Stimulated activated naive CD8-positive, alpha-beta T cell treated with anti-CD3 and anti-CD28 coated beads, Interleukin-15, Interleukin-2, amounts not matched to agents 100 ng/mL and 50 ng/mL, for 24 hours (primary cell): ENCODE measurements at regions not wholly inside any gene's neighbourhood (a gene's known extent, or its start where the extent isn't known, plus 50 kb on each side); places are given as distances from the start of the nearest gene placed in this dataset.
A peak's percentile ranks its signal among the peaks of the same experiment; 100 is the strongest.
"Not testable (repeated sequence)": the region's sequence is repeated elsewhere in the genome, so short reads cannot be mapped to it uniquely, and the experiment has no call there.

ENCODE experiments used
- H3K27ac Mint-ChIP-seq: one replicate; pipeline ENCODE4 v1.8.0; 2021; ENCODE audit warnings: mild to moderate bottlenecking, mixed read lengths
- H3K27me3 Mint-ChIP-seq: one replicate; pipeline ENCODE4 v1.8.0; 2021; ENCODE audit warnings: mixed read lengths
- H3K36me3 Mint-ChIP-seq: one replicate; pipeline ENCODE4 v1.8.0; 2021; ENCODE audit warnings: low read depth, mixed read lengths
- H3K4me1 Mint-ChIP-seq: one replicate; pipeline ENCODE4 v1.8.0; 2021; ENCODE audit warnings: low read depth, mixed read lengths
- H3K4me3 Mint-ChIP-seq: one replicate; pipeline ENCODE4 v1.8.0; 2021; ENCODE audit warnings: mild to moderate bottlenecking, mixed read lengths
- H3K9me3 Mint-ChIP-seq: one replicate; pipeline ENCODE4 v1.8.0; 2021; ENCODE audit warnings: mixed read lengths

DNA sequence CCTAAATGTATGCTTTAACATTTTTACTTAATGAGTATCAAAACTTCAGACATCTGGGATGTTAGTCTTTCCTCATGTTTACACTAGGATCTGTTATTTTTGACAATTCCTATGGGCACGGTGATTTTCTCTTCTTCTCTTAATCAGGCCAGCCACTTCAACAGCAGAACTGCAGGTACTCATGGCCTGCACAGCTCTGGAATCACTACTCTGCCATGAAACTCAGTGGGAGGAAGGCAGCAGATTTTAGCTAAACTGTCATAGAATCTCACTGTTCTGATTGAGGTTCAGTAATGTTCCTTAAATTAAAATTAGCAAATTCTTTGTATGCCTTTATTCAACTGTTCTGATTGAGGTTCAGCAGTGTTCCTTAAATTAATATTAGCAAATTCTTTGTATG lies 1083.0 kb downstream of the SLITRK5 start:
- Mint-ChIP-seq H3K27me3 (no peaks in the 10 kb centered on the region), H3K36me3 (no peaks in the 10 kb centered on the region), H3K4me3 (no peak overlapping the region), H3K27ac (peak overlapping the region; percentile 29), H3K9me3 (peaks cover 6% of the 10 kb centered on the region), H3K4me1 (no peaks in the 10 kb centered on the region)

DNA sequence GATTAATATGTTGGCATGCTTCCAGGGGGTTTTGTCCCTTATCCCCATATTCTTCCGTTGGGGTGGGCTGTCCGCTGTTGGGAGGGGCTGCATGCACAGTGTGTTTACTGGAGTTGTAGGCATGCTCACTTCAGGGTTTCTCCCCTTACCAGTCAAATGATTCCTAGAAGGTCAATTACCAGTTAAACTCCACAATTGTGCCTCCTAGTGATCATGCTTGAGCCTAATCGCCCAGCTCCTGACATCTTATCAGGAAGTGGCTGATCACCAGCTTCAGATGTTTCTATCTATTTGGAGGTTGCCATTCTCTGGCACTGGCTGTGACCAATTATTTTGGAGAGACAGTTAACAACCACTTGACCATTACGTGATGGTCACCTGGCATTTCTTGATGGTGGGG lies 1090.0 kb downstream of the SLITRK5 start:
- H3K27ac Mint-ChIP-seq = no peak overlapping the region
- H3K9me3 Mint-ChIP-seq = peaks cover 3% of the 10 kb centered on the region
- no peaks in the 10 kb centered on the region for H3K36me3 Mint-ChIP-seq
- H3K4me1 Mint-ChIP-seq = no peaks in the 10 kb centered on the region
- no peaks in the 10 kb centered on the region for H3K27me3 Mint-ChIP-seq
- no peak overlapping the region for H3K4me3 Mint-ChIP-seq

DNA sequence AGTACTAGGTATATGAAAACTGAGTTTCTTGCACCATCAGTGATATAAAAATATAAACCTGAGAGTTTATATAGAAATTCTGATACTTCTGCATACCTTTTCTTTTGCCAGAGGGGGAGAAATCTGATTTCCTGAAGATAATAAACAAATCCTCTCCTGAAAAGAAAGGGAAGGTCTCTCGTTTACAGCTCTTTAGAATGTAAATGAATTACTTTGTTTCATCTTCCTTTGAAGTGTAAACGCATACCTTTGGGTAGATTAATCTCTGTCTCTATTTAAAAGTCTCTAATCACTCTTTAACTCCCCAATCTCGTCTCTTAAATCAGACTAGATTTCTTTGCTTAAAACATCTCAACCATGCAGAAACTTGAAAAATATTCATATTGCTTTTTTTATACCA lies 1092.9 kb downstream of the SLITRK5 start:
- Mint-ChIP-seq H3K9me3 (no peaks in the 10 kb centered on the region), H3K36me3 (no peaks in the 10 kb centered on the region), H3K27ac (no peak overlapping the region), H3K4me1 (no peaks in the 10 kb centered on the region), H3K27me3 (no peaks in the 10 kb centered on the region), H3K4me3 (no peak overlapping the region)

DNA sequence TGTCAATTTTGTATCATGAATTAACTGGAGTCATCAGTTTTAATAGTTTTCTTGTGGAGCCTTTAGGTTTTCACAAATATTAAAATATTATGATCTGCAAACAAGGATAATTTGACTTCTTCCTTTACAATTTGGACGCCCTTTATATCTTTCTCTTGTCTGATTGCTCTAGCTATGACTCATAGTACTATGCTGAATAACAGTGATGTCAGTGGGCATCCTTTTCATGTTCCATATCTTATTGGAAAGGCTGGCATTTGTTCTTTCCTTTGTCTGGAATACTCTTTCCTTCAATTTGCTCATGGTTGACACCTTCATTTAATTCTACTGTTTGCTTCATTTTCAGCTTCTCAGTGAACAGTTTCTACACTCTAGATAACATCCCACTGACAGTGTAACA lies 1129.3 kb downstream of the SLITRK5 start:
- peaks cover 4% of the 10 kb centered on the region for H3K9me3 Mint-ChIP-seq
- no peaks in the 10 kb centered on the region for H3K4me1 Mint-ChIP-seq
- no peaks in the 10 kb centered on the region for H3K36me3 Mint-ChIP-seq
- H3K27ac Mint-ChIP-seq = no peak overlapping the region
- H3K27me3 Mint-ChIP-seq = no peaks in the 10 kb centered on the region
- H3K4me3 Mint-ChIP-seq = no peak overlapping the region

DNA sequence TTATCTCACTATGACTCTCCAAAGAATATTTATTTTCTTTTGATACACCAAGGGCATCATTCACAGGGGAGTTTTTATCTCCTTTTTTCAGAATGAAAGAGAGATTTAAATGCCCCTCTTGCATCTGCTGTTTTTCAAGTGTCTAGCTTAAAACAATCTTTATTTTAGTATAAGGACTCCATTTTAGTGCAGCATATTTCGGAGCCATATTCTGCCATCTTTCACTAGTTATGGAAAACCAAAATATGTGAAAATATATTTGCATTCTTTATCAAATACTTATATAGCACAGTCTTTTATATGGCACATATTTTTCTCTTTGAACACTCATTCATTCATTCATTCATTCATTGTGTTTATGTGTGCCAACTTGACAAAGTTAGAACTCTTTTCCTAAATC lies 1130.2 kb downstream of the SLITRK5 start:
- H3K4me3 Mint-ChIP-seq = no peak overlapping the region
- no peaks in the 10 kb centered on the region for H3K4me1 Mint-ChIP-seq
- H3K9me3 Mint-ChIP-seq = peaks cover 4% of the 10 kb centered on the region
- H3K27me3 Mint-ChIP-seq = no peaks in the 10 kb centered on the region
- H3K27ac Mint-ChIP-seq = no peak overlapping the region
- no peaks in the 10 kb centered on the region for H3K36me3 Mint-ChIP-seq

DNA sequence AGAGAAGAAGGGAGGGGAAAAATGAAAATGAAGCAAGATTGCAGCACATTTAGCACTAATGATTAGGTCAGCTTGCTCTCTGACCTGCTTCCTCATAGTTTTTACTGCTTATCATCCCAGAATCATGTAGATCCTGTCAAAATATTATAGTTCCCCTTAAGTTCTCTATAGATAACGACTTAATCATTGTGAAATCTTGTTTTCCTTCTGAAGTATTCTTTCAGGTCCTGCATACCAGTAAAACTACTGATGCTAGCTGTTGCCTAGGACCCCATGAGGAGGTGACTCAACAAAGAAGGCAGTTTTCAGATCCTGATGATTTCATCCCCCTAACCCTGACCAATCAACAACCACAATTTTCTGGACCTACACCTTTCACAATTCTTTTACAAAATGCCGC lies 1131.7 kb downstream of the SLITRK5 start:
- Mint-ChIP-seq H3K27me3 (no peaks in the 10 kb centered on the region), H3K36me3 (no peaks in the 10 kb centered on the region)

DNA sequence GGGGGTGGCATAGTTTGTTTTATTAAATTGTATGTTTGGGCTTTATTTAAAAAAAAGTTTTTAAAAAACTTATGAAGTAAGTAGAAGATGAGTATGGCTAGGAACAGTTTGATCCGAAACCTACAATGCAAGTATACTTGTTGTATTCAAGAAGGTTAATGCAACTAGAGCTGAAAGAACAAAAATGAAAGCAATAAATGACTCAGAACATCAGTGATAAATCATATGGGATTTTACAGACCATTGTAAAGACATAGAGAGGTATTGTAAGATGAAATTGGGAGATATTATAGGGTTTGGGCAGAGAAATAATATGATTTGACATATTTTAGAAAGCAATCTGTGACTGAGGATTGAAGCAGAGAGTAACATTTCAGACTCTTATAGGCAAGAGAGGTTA lies 1135.3 kb downstream of the SLITRK5 start:
- no peak overlapping the region for H3K27ac Mint-ChIP-seq

More for the DNA sequence above, 1131.7 kb downstream of the SLITRK5 start:
- no peaks in the 10 kb centered on the region for H3K4me1 Mint-ChIP-seq
- peaks cover 9% of the 10 kb centered on the region for H3K9me3 Mint-ChIP-seq
- no peak overlapping the region for H3K4me3 Mint-ChIP-seq
- no peak overlapping the region for H3K27ac Mint-ChIP-seq

DNA sequence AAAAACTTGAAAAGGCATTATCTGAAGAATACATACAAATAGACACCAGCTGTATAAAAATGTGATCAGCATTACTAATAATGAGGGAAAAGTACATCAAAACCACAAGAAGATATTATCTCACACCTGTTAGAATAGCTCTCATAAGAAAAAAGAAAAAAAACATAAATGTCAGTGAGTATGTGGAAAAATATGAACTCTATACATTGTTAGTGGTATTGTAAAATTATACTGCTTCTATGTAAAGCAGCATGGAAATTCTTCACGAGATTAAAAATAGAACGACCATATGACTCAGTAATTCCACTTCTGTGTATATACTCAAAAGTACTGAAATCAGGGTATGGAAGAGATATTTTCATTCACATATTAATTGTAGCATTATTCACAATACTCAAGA lies 1146.4 kb downstream of the SLITRK5 start:
- H3K27me3 Mint-ChIP-seq = no peaks in the 10 kb centered on the region
- no peaks in the 10 kb centered on the region for H3K36me3 Mint-ChIP-seq
- peaks cover 10% of the 10 kb centered on the region for H3K9me3 Mint-ChIP-seq
- H3K4me1 Mint-ChIP-seq = no peaks in the 10 kb centered on the region
- no peak overlapping the region for H3K27ac Mint-ChIP-seq
- no peak overlapping the region for H3K4me3 Mint-ChIP-seq

More for the DNA sequence above, 1135.3 kb downstream of the SLITRK5 start:
- Mint-ChIP-seq H3K27me3 (no peaks in the 10 kb centered on the region), H3K9me3 (peaks cover 7% of the 10 kb centered on the region), H3K4me3 (no peak overlapping the region), H3K36me3 (no peaks in the 10 kb centered on the region), H3K4me1 (no peaks in the 10 kb centered on the region)

DNA sequence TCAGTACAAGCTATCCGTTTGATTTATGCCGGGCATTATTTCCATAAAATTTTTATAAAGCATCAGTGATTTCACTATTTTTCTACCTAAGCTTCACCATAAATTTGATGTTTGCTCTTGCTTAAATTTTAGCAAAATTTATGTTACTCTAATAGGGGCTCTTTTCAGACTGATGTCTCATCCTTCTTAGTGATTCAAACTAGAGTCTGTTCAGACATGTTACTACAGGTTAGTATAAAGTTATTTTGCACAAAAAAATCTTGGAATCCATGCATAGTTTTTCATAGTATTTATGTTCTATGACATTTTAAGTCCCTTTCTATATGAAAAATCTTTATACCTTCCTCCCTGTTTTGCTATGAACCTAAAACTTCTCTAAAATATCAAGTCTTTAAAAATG lies 1151.9 kb downstream of the SLITRK5 start:
- Mint-ChIP-seq H3K4me3 (no peak overlapping the region), H3K27ac (no peak overlapping the region), H3K9me3 (no peaks in the 10 kb centered on the region), H3K4me1 (no peaks in the 10 kb centered on the region), H3K36me3 (no peaks in the 10 kb centered on the region), H3K27me3 (no peaks in the 10 kb centered on the region)

DNA sequence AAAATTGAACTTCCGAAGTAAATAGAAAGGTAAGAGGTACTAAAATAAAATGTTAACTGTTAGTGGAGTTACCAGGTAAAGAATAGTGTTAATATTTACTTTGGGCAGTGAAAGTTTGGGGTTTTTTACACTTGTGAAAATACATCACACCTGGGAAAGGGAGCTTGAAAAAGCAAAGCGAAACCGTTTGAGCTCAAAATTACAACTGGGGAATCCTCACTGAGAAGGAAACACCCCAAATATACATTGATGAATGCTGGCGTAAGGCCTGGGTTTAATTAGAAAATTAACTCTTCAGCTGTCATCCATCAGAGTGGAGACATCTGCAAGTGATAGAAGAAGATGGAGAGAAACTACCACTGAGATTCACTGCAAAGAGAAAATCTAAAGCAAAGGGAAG lies 1153.0 kb downstream of the SLITRK5 start:
- no peak overlapping the region for H3K27ac Mint-ChIP-seq
- no peak overlapping the region for H3K4me3 Mint-ChIP-seq
- H3K27me3 Mint-ChIP-seq = no peaks in the 10 kb centered on the region
- H3K36me3 Mint-ChIP-seq = no peaks in the 10 kb centered on the region
- H3K4me1 Mint-ChIP-seq = no peaks in the 10 kb centered on the region
- H3K9me3 Mint-ChIP-seq = no peaks in the 10 kb centered on the region

DNA sequence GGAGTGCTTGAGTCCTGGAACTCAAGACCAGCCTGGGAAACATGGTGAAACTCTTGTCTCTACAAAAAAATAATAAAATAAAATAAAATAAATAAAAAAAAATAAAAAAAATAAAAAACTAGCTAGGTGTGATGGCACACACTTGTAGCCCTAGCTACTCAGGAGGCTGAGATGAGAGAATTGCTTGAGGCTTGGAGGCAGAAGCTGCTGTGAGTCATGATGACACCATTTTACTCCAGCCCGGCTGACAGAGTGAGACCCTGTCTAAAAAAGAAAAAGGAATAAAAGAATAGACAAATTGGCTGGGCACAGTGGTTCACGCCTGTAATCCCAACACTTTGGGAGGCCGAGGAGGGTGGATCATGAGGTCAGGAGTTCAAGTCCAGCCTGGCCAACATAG lies 1168.9 kb downstream of the SLITRK5 start:
- H3K9me3 Mint-ChIP-seq = peaks cover 4% of the 10 kb centered on the region
- H3K27me3 Mint-ChIP-seq = no peaks in the 10 kb centered on the region
- H3K4me3 Mint-ChIP-seq = no peak overlapping the region
- H3K4me1 Mint-ChIP-seq = no peaks in the 10 kb centered on the region
- H3K36me3 Mint-ChIP-seq = no peaks in the 10 kb centered on the region
- no peak overlapping the region for H3K27ac Mint-ChIP-seq

DNA sequence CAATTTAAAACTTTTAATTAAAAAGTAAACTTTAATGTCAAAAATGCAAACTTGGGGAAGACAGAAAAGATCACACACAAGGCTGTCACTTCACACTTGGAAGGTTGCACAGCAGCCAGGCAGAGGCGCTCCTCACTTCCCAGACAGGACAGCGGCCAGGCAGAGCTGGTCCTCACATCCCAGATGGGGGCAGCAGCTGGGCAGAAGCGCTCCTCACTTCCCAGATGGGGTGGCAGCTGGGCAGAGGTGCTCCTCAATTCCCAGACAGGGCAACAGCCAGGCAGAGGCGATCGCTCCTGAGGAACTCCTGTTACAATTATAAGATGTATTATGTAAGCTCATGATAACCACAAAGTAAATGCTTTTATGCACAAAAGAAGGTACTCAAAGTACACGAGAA lies 1181.1 kb downstream of the SLITRK5 start:
- not testable (repeated sequence) for H3K27ac Mint-ChIP-seq

DNA sequence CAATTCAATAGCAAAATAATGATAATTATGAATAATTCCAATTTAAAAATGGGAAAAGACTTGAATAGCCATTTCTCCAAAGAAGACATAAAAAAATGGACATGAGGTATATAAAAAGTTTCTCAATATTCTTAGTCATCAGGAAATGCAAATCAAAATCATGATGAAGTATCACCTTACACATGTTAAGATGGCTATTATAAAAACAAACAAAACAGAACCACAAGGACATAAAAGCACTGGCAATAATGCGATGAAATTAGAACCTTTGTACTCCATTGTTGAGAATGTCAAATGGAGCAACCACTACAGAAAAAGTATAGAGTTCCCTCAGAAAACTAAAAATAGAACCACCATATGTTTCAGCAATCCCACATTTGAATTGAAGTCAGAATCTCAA lies 1186.1 kb downstream of the SLITRK5 start:
- no peaks in the 10 kb centered on the region for H3K4me1 Mint-ChIP-seq
- no peaks in the 10 kb centered on the region for H3K27me3 Mint-ChIP-seq
- no peak overlapping the region for H3K4me3 Mint-ChIP-seq
- peaks cover 3% of the 10 kb centered on the region for H3K9me3 Mint-ChIP-seq
- H3K27ac Mint-ChIP-seq = no peak overlapping the region
- no peaks in the 10 kb centered on the region for H3K36me3 Mint-ChIP-seq

More for the DNA sequence above, 1181.1 kb downstream of the SLITRK5 start:
- not testable (repeated sequence) for H3K4me3 Mint-ChIP-seq, H3K9me3 Mint-ChIP-seq, H3K27me3 Mint-ChIP-seq, H3K36me3 Mint-ChIP-seq, H3K4me1 Mint-ChIP-seq

DNA sequence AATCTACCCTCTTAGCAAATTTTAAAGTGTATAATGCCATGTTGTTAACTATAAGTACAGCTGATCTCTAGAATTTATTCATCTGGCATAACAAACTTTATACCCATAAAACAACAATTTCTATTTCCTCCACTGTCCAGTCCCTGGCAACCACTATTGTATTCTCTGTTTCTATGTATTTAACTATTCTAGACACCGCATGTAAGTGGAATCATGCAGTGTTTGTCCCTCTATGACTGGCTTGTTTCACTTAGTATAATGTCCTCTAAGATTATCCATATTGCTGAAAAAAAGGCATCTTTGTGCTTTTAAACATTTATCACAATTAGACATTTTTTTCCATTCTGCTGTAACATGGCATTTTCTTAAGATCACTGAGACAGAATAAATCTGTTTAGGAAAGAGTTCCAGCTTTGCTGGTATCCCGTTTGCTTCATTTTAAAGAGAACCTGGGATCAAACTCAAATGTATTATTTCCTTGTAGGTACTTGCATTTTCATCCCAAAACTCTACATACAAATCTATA lies 1191.0 kb downstream of the SLITRK5 start:
- H3K27ac Mint-ChIP-seq = no peak overlapping the region
- no peaks in the 10 kb centered on the region for H3K9me3 Mint-ChIP-seq
- H3K36me3 Mint-ChIP-seq = no peaks in the 10 kb centered on the region
- no peak overlapping the region for H3K4me3 Mint-ChIP-seq
- H3K27me3 Mint-ChIP-seq = no peaks in the 10 kb centered on the region
- no peaks in the 10 kb centered on the region for H3K4me1 Mint-ChIP-seq

DNA sequence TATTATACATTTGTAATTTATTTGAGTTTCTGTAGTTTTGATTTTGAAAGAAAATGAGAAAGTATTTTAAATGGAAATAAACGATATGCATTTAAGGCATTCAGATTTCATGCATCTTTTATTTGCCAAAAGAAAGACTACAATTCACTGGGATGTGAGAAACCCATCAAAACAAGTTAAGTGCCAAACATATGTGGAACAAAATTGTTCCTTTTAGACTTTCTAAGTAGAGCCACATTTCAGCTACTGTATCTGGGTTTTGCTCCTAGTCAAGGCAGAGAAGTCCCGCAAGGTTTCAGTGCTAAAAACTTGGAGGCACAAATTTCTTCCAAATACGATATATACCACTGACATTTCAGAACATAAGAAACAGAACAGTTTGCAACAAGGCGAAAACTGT lies 1191.9 kb downstream of the SLITRK5 start:
- H3K36me3 Mint-ChIP-seq = no peaks in the 10 kb centered on the region
- H3K4me1 Mint-ChIP-seq = no peaks in the 10 kb centered on the region
- no peaks in the 10 kb centered on the region for H3K9me3 Mint-ChIP-seq
- H3K4me3 Mint-ChIP-seq = no peak overlapping the region
- H3K27me3 Mint-ChIP-seq = no peaks in the 10 kb centered on the region
- no peak overlapping the region for H3K27ac Mint-ChIP-seq

DNA sequence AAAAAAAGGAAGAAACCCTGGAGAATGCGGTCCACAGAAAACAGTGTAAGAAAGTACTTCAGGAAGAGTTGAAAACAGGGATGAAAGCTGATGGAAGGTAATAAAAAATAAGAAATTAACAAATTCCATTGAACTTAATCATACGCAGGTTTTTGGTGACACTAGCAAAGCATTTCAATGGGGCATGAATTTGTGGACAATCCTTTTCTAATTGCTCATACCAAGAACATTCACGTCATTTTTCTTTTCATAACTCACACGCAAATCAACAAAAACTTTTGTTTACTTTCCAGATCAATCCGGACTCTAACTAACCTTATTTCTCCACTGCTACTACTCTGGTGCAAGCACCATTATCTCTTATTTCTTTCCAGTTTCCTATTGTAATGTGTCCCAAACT lies 1195.0 kb downstream of the SLITRK5 start:
- H3K27ac Mint-ChIP-seq = no peak overlapping the region
- no peaks in the 10 kb centered on the region for H3K9me3 Mint-ChIP-seq
- H3K27me3 Mint-ChIP-seq = no peaks in the 10 kb centered on the region
- H3K4me1 Mint-ChIP-seq = no peaks in the 10 kb centered on the region
- H3K4me3 Mint-ChIP-seq = no peak overlapping the region
- H3K36me3 Mint-ChIP-seq = no peaks in the 10 kb centered on the region
